DMS 273 (cell line): ENCODE measurements at regions not wholly inside any gene's neighbourhood (a gene's known extent, or its start where the extent isn't known, plus 50 kb on each side); places are given as distances from the start of the nearest gene placed in this dataset.

Experiments
- DNase-seq: peaks from one replicate; lab custom pipeline; 2025; ENCODE audit not compliant: unreplicated experiment; lab: John Stamatoyannopoulos, UW

GRCh38 chr10:130368761-130369560 is 232.8 kb downstream of the GLRX3 start:
- no peak for DNase-seq

- DNase-seq: no peak
Measured at GRCh38 chr10:130369645-130370381, 233.6 kb downstream of the GLRX3 start.

GRCh38 chr10:130370721-130371120 is 234.5 kb downstream of the GLRX3 start:
- no peak for DNase-seq

- no peak for DNase-seq
Measured at GRCh38 chr10:130371156-130371555, 235.0 kb downstream of the GLRX3 start.

GRCh38 chr10:130371666-130372065 is 235.5 kb downstream of the GLRX3 start:
- no peak for DNase-seq

GRCh38 chr10:130372222-130372621 is 236.0 kb downstream of the GLRX3 start:
- DNase-seq: no peak

GRCh38 chr10:130372866-130373265 is 236.7 kb downstream of the GLRX3 start:
- DNase-seq: no peak

- DNase-seq: no peak
Measured at GRCh38 chr10:130377986-130378540, 241.9 kb downstream of the GLRX3 start.

- no peak for DNase-seq
Measured at GRCh38 chr10:130378556-130379400, 242.6 kb downstream of the GLRX3 start.

GRCh38 chr10:130380056-130380455 is 243.9 kb downstream of the GLRX3 start:
- no peak for DNase-seq

- no peak for DNase-seq
Measured at GRCh38 chr10:130382031-130382430, 245.8 kb downstream of the GLRX3 start.

- DNase-seq: no peak
Measured at GRCh38 chr10:130387936-130388580, 251.9 kb downstream of the GLRX3 start.

GRCh38 chr10:130388746-130389145 is 252.6 kb downstream of the GLRX3 start:
- DNase-seq: no peak

GRCh38 chr10:130389906-130390305 is 253.7 kb downstream of the GLRX3 start:
- DNase-seq: no peak

GRCh38 chr10:130392031-130392430 is 255.8 kb downstream of the GLRX3 start:
- no peak for DNase-seq

- no peak for DNase-seq
Measured at GRCh38 chr10:130393342-130393741, 257.2 kb downstream of the GLRX3 start.

GRCh38 chr10:130394832-130395231 is 258.6 kb downstream of the GLRX3 start:
- no peak for DNase-seq

GRCh38 chr10:130395248-130395936 is 259.2 kb downstream of the GLRX3 start:
- DNase-seq: no peak

GRCh38 chr10:130396044-130396443 is 259.9 kb downstream of the GLRX3 start:
- no peak for DNase-seq
